GM12872 (cell line): ENCODE measurements at regions not wholly inside any gene's neighbourhood (a gene's known extent, or its start where the extent isn't known, plus 50 kb on each side); places are given as distances from the start of the nearest gene placed in this dataset.

ENCODE experiments used
- TF ChIP-seq, protein P1 (sequence below): IDR thresholded peaks from 3 replicates; pipeline ENCODE4 v1.5.1; 2011; ENCODE audit warnings: low read depth, mild to moderate bottlenecking, low read length, moderate library complexity; ENCODE audit not compliant: insufficient read depth

- TF ChIP-seq, protein P1, sequence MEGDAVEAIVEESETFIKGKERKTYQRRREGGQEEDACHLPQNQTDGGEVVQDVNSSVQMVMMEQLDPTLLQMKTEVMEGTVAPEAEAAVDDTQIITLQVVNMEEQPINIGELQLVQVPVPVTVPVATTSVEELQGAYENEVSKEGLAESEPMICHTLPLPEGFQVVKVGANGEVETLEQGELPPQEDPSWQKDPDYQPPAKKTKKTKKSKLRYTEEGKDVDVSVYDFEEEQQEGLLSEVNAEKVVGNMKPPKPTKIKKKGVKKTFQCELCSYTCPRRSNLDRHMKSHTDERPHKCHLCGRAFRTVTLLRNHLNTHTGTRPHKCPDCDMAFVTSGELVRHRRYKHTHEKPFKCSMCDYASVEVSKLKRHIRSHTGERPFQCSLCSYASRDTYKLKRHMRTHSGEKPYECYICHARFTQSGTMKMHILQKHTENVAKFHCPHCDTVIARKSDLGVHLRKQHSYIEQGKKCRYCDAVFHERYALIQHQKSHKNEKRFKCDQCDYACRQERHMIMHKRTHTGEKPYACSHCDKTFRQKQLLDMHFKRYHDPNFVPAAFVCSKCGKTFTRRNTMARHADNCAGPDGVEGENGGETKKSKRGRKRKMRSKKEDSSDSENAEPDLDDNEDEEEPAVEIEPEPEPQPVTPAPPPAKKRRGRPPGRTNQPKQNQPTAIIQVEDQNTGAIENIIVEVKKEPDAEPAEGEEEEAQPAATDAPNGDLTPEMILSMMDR, result no peak
These were observed 1832.8 kb upstream of the MIR17HG start for GRCh38 chr13:89514534-89515312.

GRCh38 chr13:89515948-89516347, 1831.5 kb upstream of the MIR17HG start:
- TF ChIP-seq, protein P1, result no peak

DNA sequence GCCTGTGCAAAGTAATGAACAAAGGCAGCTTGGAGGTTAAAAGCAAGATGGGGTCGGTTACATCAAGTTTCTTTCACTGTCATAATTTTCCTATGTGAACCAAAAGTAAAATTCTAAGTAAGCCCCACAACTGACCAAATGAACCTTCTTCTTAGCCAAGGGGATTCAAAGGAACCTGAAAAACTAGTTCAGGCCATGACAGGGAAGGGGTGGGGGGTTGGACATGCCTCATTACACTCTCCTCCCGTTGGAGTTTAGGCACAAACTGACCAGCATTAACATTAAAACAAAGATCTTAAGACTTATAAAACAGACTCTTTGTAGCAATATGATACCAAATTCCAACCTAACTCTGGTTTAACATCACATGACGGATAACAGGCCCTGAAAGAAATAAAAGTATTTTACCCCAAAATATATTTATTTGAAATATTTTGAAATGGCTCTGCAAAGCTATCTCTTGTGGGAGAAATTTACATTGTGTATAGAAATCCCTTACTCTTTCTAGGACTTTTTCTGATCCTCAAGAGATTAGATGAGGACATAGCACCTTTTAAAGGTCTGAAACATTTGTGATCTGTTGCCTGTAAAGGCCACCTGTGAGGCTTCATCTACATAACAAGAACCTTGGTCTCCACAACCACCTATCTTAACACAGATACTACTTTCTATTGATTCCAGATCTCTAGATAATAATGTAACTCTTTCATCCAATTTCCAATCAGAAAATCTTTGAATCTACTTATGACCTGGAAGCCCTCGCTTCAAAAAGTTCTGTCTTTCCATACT, 1829.0 kb upstream of the MIR17HG start:
- TF ChIP-seq, protein P1, result no peak

GRCh38 chr13:89520468-89520867, 1827.0 kb upstream of the MIR17HG start:
- TF ChIP-seq, protein P1, result no peak

GRCh38 chr13:89541091-89542030, 1806.1 kb upstream of the MIR17HG start:
- TF ChIP-seq, protein P1, result no peak

DNA sequence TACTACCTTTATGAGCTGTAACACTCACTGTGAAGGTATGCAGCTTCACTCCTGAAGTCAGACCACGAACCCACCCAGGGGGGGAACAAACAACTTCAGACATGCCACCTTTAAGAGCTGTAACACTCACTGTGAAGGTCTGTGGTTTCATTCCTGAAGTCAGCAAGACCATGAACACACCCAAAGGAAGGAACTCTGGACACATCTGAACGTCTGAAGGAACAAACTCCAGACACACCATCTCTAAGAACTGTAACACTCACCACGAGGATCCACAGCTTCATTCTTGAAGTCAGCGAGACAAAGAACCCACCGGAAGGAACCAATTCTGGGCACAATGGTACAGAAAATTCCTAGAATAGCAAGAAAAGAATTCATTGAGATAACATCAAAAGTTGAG, 1796.5 kb upstream of the MIR17HG start:
- TF ChIP-seq, protein P1, result no peak
